ENCODE measurements at regions not wholly inside any gene's neighbourhood (a gene's known extent, or its start where the extent isn't known, plus 50 kb on each side); places are given as distances from the start of the nearest gene placed in this dataset.

DNA sequence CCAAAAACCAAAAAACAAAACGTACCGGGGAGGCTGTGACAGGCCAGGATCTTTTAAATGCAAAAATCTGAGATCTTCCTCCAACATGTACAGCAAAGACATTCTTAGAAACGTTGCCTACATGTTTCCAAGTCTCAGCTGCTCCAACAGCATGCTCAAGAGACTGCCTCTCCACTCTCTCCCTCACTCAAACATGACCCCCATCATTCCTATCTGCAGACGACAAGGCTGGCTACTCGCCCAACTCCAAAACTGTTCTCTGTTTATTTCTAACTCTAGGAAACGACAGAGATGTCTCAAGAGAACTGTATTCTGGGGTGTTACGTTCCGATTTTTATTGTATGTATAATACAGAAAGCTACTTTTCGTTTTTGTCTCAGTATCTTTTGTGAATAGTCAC, 57.5 kb upstream of the TMCC3 start:
- no peak for TF ChIP-seq CTCF (IDR thresholded peaks at IDR 0.05)
- no peak for TF ChIP-seq REST (IDR thresholded peaks at IDR 0.05; ENCODE audit: insufficient read depth in 1 of 2, low read depth in 2 of 2, low read length in 1 of 2)
- TF ChIP-seq POLR2AphosphoS5 (IDR thresholded peaks at IDR 0.05; ENCODE audit: low read depth, low read length): no peak
- no peak for TF ChIP-seq SIN3A (IDR thresholded peaks at IDR 0.05; ENCODE audit: borderline replicate concordance, insufficient read depth, low read depth, low read length)

Measured in Panc1 (cell line).